Ovary (tissue), 7 donors: ENCODE measurements at regions not wholly inside any gene's neighbourhood (a gene's known extent, or its start where the extent isn't known, plus 50 kb on each side); places are given as distances from the start of the nearest gene placed in this dataset.
"Not testable (repeated sequence)": the region's sequence is repeated elsewhere in the genome, so short reads cannot be mapped to it uniquely, and the experiment has no call there.

Experiments
- DNase-seq, 5 donors: peaks; one replicate each; pipeline ENCODE4 v3.0.0-alpha.2; 2019 to 2020
- H3K27ac ChIP-seq, 2 donors: fragments of 200-600 bp; one replicate each; pipeline versions ENCODE4 v1.5.1 to v1.8.0; 2019 to 2022
- H3K27me3 ChIP-seq: fragments of 200-600 bp; one replicate; pipeline ENCODE4 v1.8.0; 2022
- H3K36me3 ChIP-seq: fragments of 200-600 bp; sonication (generic); one replicate; pipeline ENCODE4 v1.5.1; 2019
- H3K4me1 ChIP-seq: one replicate; pipeline ENCODE4 v1.8.1; 2013; ENCODE audit warnings: mild to moderate bottlenecking, moderate library complexity; ENCODE audit not compliant: insufficient read depth
- H3K4me3 ChIP-seq: fragments of 200-600 bp; sonication (generic); one replicate; pipeline ENCODE4 v1.5.1; 2017
- H3K9me3 ChIP-seq, 2 donors: fragments of 200-600 bp in 1 of 2; sonication (generic) in 1 of 2; one replicate each; pipeline versions ENCODE4 v1.5.1 to v1.8.1; 2013 to 2019; ENCODE audit warnings: mild to moderate bottlenecking in 1 of 2, moderate library complexity in 1 of 2
- CTCF ChIP-seq, 3 donors: fragments of 450-650 bp in 2 of 3; fragments of 200-600 bp in 1 of 3; IDR thresholded peaks; one replicate each; pipeline versions ENCODE4 v1.5.1 to v1.8.0; 2016 to 2022; ENCODE audit warnings: antibody characterized with exemption in 3 of 3, mild to moderate bottlenecking in 1 of 3
- EP300 ChIP-seq: sonication (generic); formaldehyde crosslinking; IDR thresholded peaks from one replicate; pipeline ENCODE4 v1.6.1; 2017; ENCODE audit warnings: antibody characterized with exemption
- POLR2A ChIP-seq: fragments of 450-650 bp; IDR thresholded peaks from one replicate; pipeline ENCODE4 v1.6.1; 2017; ENCODE audit warnings: antibody characterized with exemption, mild to moderate bottlenecking, moderate library complexity
- WGBS, 3 donors: extraction: QIAGEN DNeasy Blood & Tissue Kit in 1 of 3; methylation state at CpG; one replicate each; pipeline versions ENCODE4 v1.1.5 to v1.1.7; 2013 to 2017; 5-methylcytosine and 5-hydroxymethylcytosine counted together
- intact Hi-C, 4 donors: fragments of 100-400 bp; cut with DNase I; formaldehyde crosslinking; loops; one replicate each; pipeline versions ENCODE4 v1.11.0 to v1.15.1; 2022 to 2023
- donor health status: DM: no; HTN: no; CAD: no; lungs with moderate emphysema.
- donor health status: DM: no; HTN: no; CAD: no.
- donor health status: Bipolar disorder and iron deficiency.
- donor health status: DM: no; HTN: no; CAD: no.
- donor health status: DM: yes; HTN: yes; CAD: no.

- TF ChIP-seq CTCF (IDR thresholded peaks at IDR 0.05) (no peak), EP300 (no peak), POLR2A (no peak)
- Histone ChIP-seq H3K9me3 (no peaks in the 10 kb centered on the region), H3K36me3 (no peaks in the 10 kb centered on the region), H3K4me3 (no peak overlapping the region), H3K4me1 (peaks cover 1% of the 10 kb centered on the region), H3K27ac (no peak overlapping the region), H3K27me3 (no peaks in the 10 kb centered on the region)
- intact Hi-C loops: no loop called here
- no peak for DNase-seq
- WGBS, 3 donors: 19 to 36% (median 24%) methylated on average over 7 of the region's 7 CpGs
These were observed 63.9 kb downstream of the IL12A start for GRCh38 chr3:160052385-160053047.

GRCh38 chr3:160053048-160053391, 64.4 kb downstream of the IL12A start:
- WGBS, 3 donors: 12 to 36% (median 17%) methylated on average over 4 of the region's 4 CpGs
- Histone ChIP-seq H3K27me3 (no peaks in the 10 kb centered on the region), H3K4me3 (no peak overlapping the region), H3K9me3 (no peaks in the 10 kb centered on the region), H3K36me3 (no peaks in the 10 kb centered on the region), H3K27ac (no peak overlapping the region), H3K4me1 (peaks cover 1% of the 10 kb centered on the region)
- no peak for TF ChIP-seq POLR2A
- no peak for TF ChIP-seq CTCF (IDR thresholded peaks at IDR 0.05)
- no peak for TF ChIP-seq EP300
- intact Hi-C loops: no loop called here
- DNase-seq: no peak

- DNase-seq, H3K27me3 ChIP-seq, H3K4me3 ChIP-seq, H3K36me3 ChIP-seq, H3K4me1 ChIP-seq, H3K27ac ChIP-seq, H3K9me3 ChIP-seq, intact Hi-C loops: not testable (repeated sequence)
- 93 to 94% (median 94%) methylated on average over 4 of the region's 4 CpGs for WGBS, 3 donors
These were observed 66.2 kb downstream of the IL12A start for GRCh38 chr3:160054862-160055261.

- H3K4me3 ChIP-seq: no peak overlapping the region
- no peaks in the 10 kb centered on the region for H3K36me3 ChIP-seq
- WGBS, 3 donors: 82 to 87% (median 87%) methylated on average over 3 of the region's 3 CpGs
- no peaks in the 10 kb centered on the region for H3K27me3 ChIP-seq
- H3K9me3 ChIP-seq: no peaks in the 10 kb centered on the region
- H3K4me1 ChIP-seq: peaks cover 1% of the 10 kb centered on the region
- TF ChIP-seq POLR2A (no peak), EP300 (no peak), CTCF (IDR thresholded peaks at IDR 0.05) (no peak)
- H3K27ac ChIP-seq: no peak overlapping the region
- DNase-seq: no peak
- intact Hi-C loops: no loop called here
These were observed 67.0 kb downstream of the IL12A start for GRCh38 chr3:160055659-160056058.

- Histone ChIP-seq H3K27me3 (no peaks in the 10 kb centered on the region), H3K9me3 (no peaks in the 10 kb centered on the region), H3K4me1 (peaks cover 1% of the 10 kb centered on the region), H3K27ac (no peak overlapping the region), H3K36me3 (no peaks in the 10 kb centered on the region), H3K4me3 (no peak overlapping the region)
- WGBS, 3 donors: 76 to 82% (median 77%) methylated on average over 2 of the region's 2 CpGs
- intact Hi-C loops: no loop called here
- no peak for DNase-seq
- TF ChIP-seq POLR2A: no peak
- no peak for TF ChIP-seq CTCF (IDR thresholded peaks at IDR 0.05)
- TF ChIP-seq EP300: no peak
These were observed 68.7 kb downstream of the IL12A start for GRCh38 chr3:160057331-160057730.
